Suprapubic skin (tissue), 3 donors: ENCODE measurements at regions not wholly inside any gene's neighbourhood (a gene's known extent, or its start where the extent isn't known, plus 50 kb on each side); places are given as distances from the start of the nearest gene placed in this dataset.

Source experiments
- CTCF ChIP-seq, 2 donors: fragments of 200-600 bp in 1 of 2; fragments of 450-650 bp in 1 of 2; sonication (generic) in 1 of 2; IDR thresholded peaks; one replicate each; pipeline ENCODE4 v1.5.1; 2016 to 2019; ENCODE audit warnings: antibody characterized with exemption in 2 of 2, mild to moderate bottlenecking in 1 of 2, moderate library complexity in 1 of 2
- EP300 ChIP-seq: sonication (generic); formaldehyde crosslinking; IDR thresholded peaks from one replicate; pipeline ENCODE4 v1.6.1; 2017; ENCODE audit warnings: antibody characterized with exemption

- TF ChIP-seq CTCF (IDR thresholded peaks at IDR 0.05) (no peak), EP300 (no peak)
Observed at GRCh38 chrY:7753711-7754110, 842.2 kb upstream of the AMELY start.
